DND-41 (cell line): ENCODE measurements at regions not wholly inside any gene's neighbourhood (a gene's known extent, or its start where the extent isn't known, plus 50 kb on each side); places are given as distances from the start of the nearest gene placed in this dataset.
"Not testable (repeated sequence)": the region's sequence is repeated elsewhere in the genome, so short reads cannot be mapped to it uniquely, and the experiment has no call there.

Experiments
- ATAC-seq: fragments of 200-7000 bp; cut with Tn5 transposase; 3 replicates; pipeline ENCODE4 v1.9.1; 2021; ENCODE audit warnings: low read depth; ENCODE audit not compliant: insufficient read depth
- DNase-seq: peaks from one replicate; pipeline ENCODE4 v3.0.0-alpha.2; 2020
- H2AFZ ChIP-seq: 2 replicates; pipeline ENCODE4 v1.6.0; 2012; ENCODE audit warnings: low read depth, low read length
- H3K27ac ChIP-seq: 2 replicates; pipeline ENCODE4 v1.5.1; 2012; ENCODE audit warnings: low read length, inconsistent platforms
- H3K27me3 ChIP-seq: fragments of 200-600 bp; sonication (generic); 2 replicates; pipeline ENCODE4 v1.6.0; 2012; ENCODE audit warnings: low read length, mild to moderate bottlenecking, inconsistent platforms; ENCODE audit not compliant: insufficient read depth, poor library complexity
- H3K36me3 ChIP-seq: 2 replicates; pipeline ENCODE4 v1.5.1; 2012; ENCODE audit warnings: low read length, inconsistent platforms; ENCODE audit not compliant: insufficient read depth
- H3K4me1 ChIP-seq: 2 replicates; pipeline ENCODE4 v1.5.1; 2012; ENCODE audit warnings: mild to moderate bottlenecking, low read length; ENCODE audit not compliant: insufficient read depth
- H3K4me2 ChIP-seq: 2 replicates; pipeline ENCODE4 v1.6.0; 2012; ENCODE audit warnings: mild to moderate bottlenecking, moderate library complexity, low read length, inconsistent platforms; ENCODE audit not compliant: insufficient read depth
- H3K4me3 ChIP-seq, 2 experiments: fragments of 200-600 bp in 1 of 2; shearing (Covaris generic) in 1 of 2; 2 replicates each; pipeline ENCODE4 v1.5.1; 2012 to 2016; ENCODE audit warnings: inconsistent platforms in 2 of 2, low read length in 2 of 2, mild to moderate bottlenecking in 2 of 2, low read depth in 1 of 2, moderate library complexity in 1 of 2
- H3K79me2 ChIP-seq: 2 replicates; pipeline ENCODE4 v1.6.0; 2012; ENCODE audit warnings: low read length, inconsistent platforms; ENCODE audit not compliant: insufficient read depth
- H3K9ac ChIP-seq: 2 replicates; pipeline ENCODE4 v1.6.0; 2012; ENCODE audit warnings: low read depth, mild to moderate bottlenecking, inconsistent platforms, low read length, moderate library complexity
- H3K9me3 ChIP-seq: 2 replicates; pipeline ENCODE4 v1.5.1; 2012; ENCODE audit warnings: low read length, moderate library complexity, mild to moderate bottlenecking, inconsistent platforms; ENCODE audit not compliant: insufficient read depth, severe bottlenecking
- H4K20me1 ChIP-seq: 2 replicates; pipeline ENCODE4 v1.6.0; 2012; ENCODE audit warnings: low read length; ENCODE audit not compliant: insufficient read depth
- CTCF ChIP-seq: IDR thresholded peaks from 2 replicates; pipeline ENCODE4 v1.5.1; 2012; ENCODE audit warnings: borderline replicate concordance, low read length, moderate library complexity, mild to moderate bottlenecking; ENCODE audit not compliant: poor library complexity, severe bottlenecking; ENCODE audit errors: extremely low read depth
- EZH2 ChIP-seq: IDR thresholded peaks from 3 replicates; pipeline ENCODE4 v1.6.1; 2012; ENCODE audit warnings: borderline replicate concordance, low read depth, mild to moderate bottlenecking, moderate library complexity, low read length, inconsistent platforms; ENCODE audit not compliant: severe bottlenecking

- Histone ChIP-seq H3K4me1 (no peaks in the 10 kb centered on the region), H3K27ac (no peak overlapping the region), H3K9ac (no peak overlapping the region), H2AFZ (no peak overlapping the region), H3K4me2 (no peak overlapping the region), H3K36me3 (no peaks in the 10 kb centered on the region), H3K9me3 (no peaks in the 10 kb centered on the region), H3K79me2 (no peaks in the 10 kb centered on the region), H4K20me1 (no peaks in the 10 kb centered on the region), H3K4me3 (no peak overlapping the region), H3K27me3 (no peaks in the 10 kb centered on the region)
- TF ChIP-seq CTCF (no peak), EZH2 (no peak)
- no peak for DNase-seq
- ATAC-seq: no peak
Observed at GRCh38 chr2:215787565-215788178, 225.7 kb downstream of the MREG start.

GRCh38 chr2:215787025-215787424 is 226.3 kb downstream of the MREG start:
- Histone ChIP-seq H3K36me3 (no peaks in the 10 kb centered on the region), H3K27ac (no peak overlapping the region), H3K27me3 (no peaks in the 10 kb centered on the region), H3K9me3 (no peaks in the 10 kb centered on the region), H3K9ac (no peak overlapping the region), H3K4me1 (no peaks in the 10 kb centered on the region), H3K4me3 (no peak overlapping the region), H4K20me1 (no peaks in the 10 kb centered on the region), H3K79me2 (no peaks in the 10 kb centered on the region), H3K4me2 (no peak overlapping the region), H2AFZ (no peak overlapping the region)
- TF ChIP-seq EZH2: no peak
- TF ChIP-seq CTCF: no peak
- no peak for ATAC-seq
- DNase-seq: no peak

GRCh38 chr2:215784371-215784783 is 229.0 kb downstream of the MREG start:
- H3K27me3 ChIP-seq: no peaks in the 10 kb centered on the region
- no peaks in the 10 kb centered on the region for H3K79me2 ChIP-seq
- H3K36me3 ChIP-seq: no peaks in the 10 kb centered on the region
- H4K20me1 ChIP-seq: no peaks in the 10 kb centered on the region
- TF ChIP-seq CTCF (no peak), EZH2 (no peak)
- H3K4me1 ChIP-seq: no peaks in the 10 kb centered on the region
- DNase-seq (no peak), ATAC-seq (no peak)
- 0 out of 2 replicates have a peak overlapping the region, but pooled peaks have one; percentile 26 for H2AFZ ChIP-seq
- H3K4me3 ChIP-seq: no peak overlapping the region
- H3K9me3 ChIP-seq: no peaks in the 10 kb centered on the region
- no peak overlapping the region for H3K4me2 ChIP-seq
- no peak overlapping the region for H3K9ac ChIP-seq
- H3K27ac ChIP-seq: no peak overlapping the region

- not testable (repeated sequence) for H3K27me3 ChIP-seq, ATAC-seq, H2AFZ ChIP-seq, H3K9me3 ChIP-seq, H3K4me2 ChIP-seq, H3K36me3 ChIP-seq, H4K20me1 ChIP-seq, H3K9ac ChIP-seq, H3K4me3 ChIP-seq, DNase-seq, H3K4me1 ChIP-seq, H3K79me2 ChIP-seq, H3K27ac ChIP-seq
Observed at GRCh38 chr2:215783640-215784039, 229.7 kb downstream of the MREG start.
